ENCODE measurements at regions not wholly inside any gene's neighbourhood (a gene's known extent, or its start where the extent isn't known, plus 50 kb on each side); places are given as distances from the start of the nearest gene placed in this dataset.

DNA sequence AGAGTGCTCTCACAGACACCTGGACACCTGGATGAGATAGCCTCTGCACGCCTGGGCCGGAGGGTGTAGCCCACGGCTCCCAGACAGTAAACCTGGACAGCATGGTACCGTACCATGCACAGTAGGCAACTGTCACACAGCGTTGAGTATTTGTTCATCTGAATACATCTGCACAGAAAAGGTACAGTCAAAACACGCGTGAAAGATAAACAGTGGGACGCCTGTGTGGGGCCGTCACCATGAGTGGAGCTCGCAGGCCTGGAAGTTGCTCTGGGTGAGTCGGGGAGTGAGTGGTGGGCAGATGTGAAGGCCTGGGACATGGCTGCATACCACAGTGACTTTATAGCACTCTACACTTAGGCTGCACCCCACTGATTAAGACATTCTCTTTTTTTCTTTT, 280.0 kb upstream of the SHH start:
- no peak overlapping the region for H3K4me3 ChIP-seq (ENCODE audit: control insufficient read depth, low read depth, low read length)
- TF ChIP-seq CTCF (conservative IDR thresholded peaks at IDR 0.05; ENCODE audit: control insufficient read depth, insufficient read depth, low read depth, low read length) = no peak
- DNase-seq (ENCODE audit: low read depth) = no peak

DNA sequence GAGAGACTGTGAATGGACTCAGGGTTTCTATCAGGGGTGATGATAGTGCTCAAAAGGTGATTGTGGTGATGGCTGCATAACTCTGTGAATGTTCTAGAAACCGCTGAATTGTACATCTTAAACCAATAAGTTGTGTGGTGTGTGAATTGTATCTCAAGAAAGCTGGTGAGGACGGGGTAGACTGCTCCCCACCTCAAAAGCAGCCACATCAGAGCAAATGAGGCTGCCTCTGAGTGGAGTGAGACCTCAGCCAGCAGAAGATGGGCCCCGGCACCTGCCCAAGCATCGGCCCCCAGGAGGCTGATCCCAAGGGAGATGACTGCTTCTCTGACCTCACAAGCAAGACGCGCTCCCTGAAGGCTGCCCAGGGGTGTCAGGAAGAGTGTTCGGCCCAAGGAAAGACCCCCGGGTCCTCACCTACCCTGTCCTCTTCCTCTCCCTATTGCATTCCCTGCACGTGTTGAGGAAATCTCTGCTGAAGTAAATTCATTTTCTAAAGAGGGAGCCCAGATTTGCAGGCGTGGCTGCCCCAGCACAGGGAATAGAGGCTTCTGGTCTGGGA, 279.3 kb upstream of the SHH start:
- TF ChIP-seq CTCF (conservative IDR thresholded peaks at IDR 0.05; ENCODE audit: control insufficient read depth, insufficient read depth, low read depth, low read length) = no peak
- no peak overlapping the region for H3K4me3 ChIP-seq (ENCODE audit: control insufficient read depth, low read depth, low read length)
- DNase-seq (ENCODE audit: low read depth) = no peak

GRCh38 chr7:156090988-156091387, 278.7 kb upstream of the SHH start:
- H3K4me3 ChIP-seq (ENCODE audit: control insufficient read depth, low read depth, low read length) = no peak overlapping the region
- TF ChIP-seq CTCF (conservative IDR thresholded peaks at IDR 0.05; ENCODE audit: control insufficient read depth, insufficient read depth, low read depth, low read length) = no peak
- DNase-seq (ENCODE audit: low read depth) = no peak

GRCh38 chr7:156089222-156089621, 277.0 kb upstream of the SHH start:
- no peak for TF ChIP-seq CTCF (conservative IDR thresholded peaks at IDR 0.05; ENCODE audit: control insufficient read depth, insufficient read depth, low read depth, low read length)
- no peak for DNase-seq (ENCODE audit: low read depth)
- H3K4me3 ChIP-seq (ENCODE audit: control insufficient read depth, low read depth, low read length) = no peak overlapping the region

- H3K4me3 ChIP-seq (ENCODE audit: control insufficient read depth, low read depth, low read length) = no peak overlapping the region
- no peak for TF ChIP-seq CTCF (conservative IDR thresholded peaks at IDR 0.05; ENCODE audit: control insufficient read depth, insufficient read depth, low read depth, low read length)
Measured at GRCh38 chr7:156088115-156088514, 275.9 kb upstream of the SHH start.

GRCh38 chr7:156082048-156083040, 270.1 kb upstream of the SHH start:
- no peak overlapping the region for H3K4me3 ChIP-seq (ENCODE audit: control insufficient read depth, low read depth, low read length)
- no peak for DNase-seq (ENCODE audit: low read depth)
- TF ChIP-seq CTCF (conservative IDR thresholded peaks at IDR 0.05; ENCODE audit: control insufficient read depth, insufficient read depth, low read depth, low read length) = no peak

More at GRCh38 chr7:156088115-156088514, 275.9 kb upstream of the SHH start:
- DNase-seq (ENCODE audit: low read depth) = no peak
